PC-9 (cell line): ENCODE measurements at regions not wholly inside any gene's neighbourhood (a gene's known extent, or its start where the extent isn't known, plus 50 kb on each side); places are given as distances from the start of the nearest gene placed in this dataset.

Experiments
- BruUV-seq: library from RNA; stranded (reverse); fragments of 400-500 nt; replicated peaks from 2 replicates; lab custom pipeline; 2021; lab: Mats Ljungman, UMichigan
- CTCF ChIA-PET: fragments of 300-600 bp; sonication (Branson Sonifier 250); formaldehyde crosslinking; loops from one replicate; lab custom pipeline; 2022; ENCODE audit warnings: antibody characterized with exemption; lab: Charles Lee
- POLR2A ChIA-PET: fragments of 300-600 bp; sonication (Branson Sonifier 250); formaldehyde crosslinking; loops from one replicate; lab custom pipeline; 2022; ENCODE audit warnings: antibody characterized with exemption; ENCODE audit not compliant: unreplicated experiment; lab: Charles Lee
- DNase-seq, 2 experiments: peaks; one replicate each; pipeline versions ENCODE4 v3.0.0 to v3.0.0-alpha.2; 2015 to 2022; ENCODE audit warnings: mixed read lengths in 1 of 2
- H2AFZ ChIP-seq: fragments of 200-600 bp; sonication (generic); 2 replicates; pipeline ENCODE4 v1.8.1; 2017; ENCODE audit warnings: antibody characterized with exemption
- H3F3A ChIP-seq: fragments of 200-600 bp; sonication (generic); 2 replicates; pipeline ENCODE4 v1.8.1; 2017; ENCODE audit warnings: antibody characterized with exemption, mild to moderate bottlenecking, low read depth; ENCODE audit not compliant: insufficient read depth
- H3K27ac ChIP-seq: fragments of 200-600 bp; sonication (generic); 2 replicates; pipeline ENCODE4 v1.6.1; 2016; ENCODE audit warnings: mixed run types
- H3K27me3 ChIP-seq: fragments of 200-600 bp; sonication (generic); 2 replicates; pipeline ENCODE4 v1.6.1; 2016; ENCODE audit warnings: low read depth, mixed run types; ENCODE audit not compliant: insufficient read depth
- H3K36me3 ChIP-seq: fragments of 200-600 bp; sonication (generic); 2 replicates; pipeline ENCODE4 v1.6.1; 2016; ENCODE audit warnings: low read depth, mixed run types
- H3K4me1 ChIP-seq: fragments of 200-600 bp; sonication (generic); replicated peaks from 2 replicates; pipeline ENCODE4 v1.6.1; 2016; ENCODE audit warnings: mixed run types; ENCODE audit not compliant: insufficient read depth
- H3K4me2 ChIP-seq: fragments of 200-600 bp; sonication (generic); 2 replicates; pipeline ENCODE4 v1.6.1; 2017; ENCODE audit warnings: mixed run types
- H3K4me3 ChIP-seq: fragments of 200-600 bp; sonication (generic); 2 replicates; pipeline ENCODE4 v1.6.1; 2016; ENCODE audit warnings: mixed run types
- H3K79me2 ChIP-seq: fragments of 200-600 bp; sonication (generic); 2 replicates; pipeline ENCODE4 v1.6.1; 2017; ENCODE audit warnings: low read depth, mixed run types
- H3K9me2 ChIP-seq: fragments of 200-600 bp; sonication (generic); 2 replicates; pipeline ENCODE4 v1.8.1; 2017; ENCODE audit warnings: mild to moderate bottlenecking; ENCODE audit not compliant: insufficient read depth
- H3K9me3 ChIP-seq: fragments of 200-600 bp; sonication (generic); 2 replicates; pipeline ENCODE4 v1.8.1; 2016; ENCODE audit warnings: low read depth; ENCODE audit not compliant: insufficient read depth
- H4K20me1 ChIP-seq: fragments of 200-600 bp; sonication (generic); 2 replicates; pipeline ENCODE4 v1.8.1; 2017; ENCODE audit not compliant: insufficient read depth
- CTCF ChIP-seq: fragments of 200-600 bp; sonication (generic); conservative IDR thresholded peaks from 2 replicates; pipeline ENCODE4 v1.6.1; 2017; ENCODE audit warnings: mixed run types, antibody characterized with exemption, mild to moderate bottlenecking, moderate library complexity
- EZH2 ChIP-seq: fragments of 200-600 bp; sonication (generic); IDR thresholded peaks from 2 replicates; pipeline ENCODE4 v1.8.0; 2017; ENCODE audit warnings: antibody characterized with exemption, low read depth
- intact Hi-C: fragments of 100-400 bp; cut with micrococcal nuclease; formaldehyde crosslinking; loops from one replicate; pipeline ENCODE4 v1.10.0; 2022; ENCODE audit not compliant: unreplicated experiment

DNA sequence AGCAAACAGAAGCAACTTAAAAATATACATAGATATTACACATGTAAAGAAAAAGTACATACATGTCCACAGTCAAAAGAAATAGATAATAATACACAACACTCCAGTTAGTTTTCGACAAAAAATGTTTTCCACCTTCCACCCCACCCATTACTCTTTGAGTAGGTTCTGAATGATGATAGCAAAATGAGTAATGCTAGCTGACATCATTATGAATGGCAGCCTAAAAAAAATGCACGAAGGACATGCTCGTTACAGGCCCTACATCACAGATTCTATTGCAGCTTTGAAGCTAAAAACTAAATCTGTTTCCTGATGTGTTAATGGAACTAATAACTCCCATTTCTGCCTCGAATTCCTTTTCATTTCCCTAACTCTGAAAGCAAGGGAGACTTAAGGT lies 578.7 kb upstream of the NETO1 start:
- TF ChIP-seq CTCF (no peak), EZH2 (no peak)
- no peak for DNase-seq
- Histone ChIP-seq H4K20me1 (no peaks in the 10 kb centered on the region), H3K27ac (no peak overlapping the region), H3F3A (0 out of 2 replicates have a peak, but pooled peaks cover 3% of the 10 kb centered on the region), H2AFZ (no peak overlapping the region), H3K9me2 (no peaks in the 10 kb centered on the region), H3K4me2 (no peak overlapping the region), H3K9me3 (no peaks in the 10 kb centered on the region), H3K4me3 (no peak overlapping the region), H3K4me1 (no peaks in the 10 kb centered on the region), H3K27me3 (no peaks in the 10 kb centered on the region), H3K36me3 (no peaks in the 10 kb centered on the region), H3K79me2 (no peaks in the 10 kb centered on the region)
- no TSS peak for BruUV-seq
- intact Hi-C loops, result no loop called here
- CTCF ChIA-PET, result no interaction called here
- POLR2A ChIA-PET, result no interaction called here

DNA sequence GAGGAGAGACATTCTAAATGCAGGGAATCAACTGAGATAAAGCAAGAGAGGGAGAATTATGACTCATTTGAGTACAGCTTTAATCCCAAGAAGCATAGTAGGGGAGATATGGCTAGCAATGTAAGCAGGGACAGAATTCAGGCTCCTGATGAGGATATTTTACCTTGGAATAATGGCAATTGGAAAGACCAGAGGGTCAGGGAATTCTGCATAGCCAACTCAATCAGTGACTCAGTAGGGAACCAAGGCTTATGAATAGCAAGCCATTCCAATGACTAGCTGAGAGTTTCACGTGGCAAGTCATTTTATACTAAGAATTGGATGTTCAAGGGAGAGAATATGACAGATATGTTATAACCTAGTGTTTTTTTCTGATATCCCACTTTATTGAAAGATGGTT lies 563.8 kb upstream of the NETO1 start:
- Histone ChIP-seq H3K36me3 (no peaks in the 10 kb centered on the region), H3K9me3 (no peaks in the 10 kb centered on the region), H3K79me2 (no peaks in the 10 kb centered on the region), H3F3A (no peaks in the 10 kb centered on the region), H3K27ac (no peak overlapping the region), H2AFZ (no peak overlapping the region), H3K4me3 (no peak overlapping the region), H3K4me1 (no peaks in the 10 kb centered on the region), H3K9me2 (0 out of 2 replicates have a peak, but pooled peaks cover 6% of the 10 kb centered on the region), H4K20me1 (no peaks in the 10 kb centered on the region), H3K4me2 (no peak overlapping the region), H3K27me3 (no peaks in the 10 kb centered on the region)
- ChIA-PET POLR2A (no interaction called here), CTCF (no interaction called here)
- intact Hi-C loops, result no loop called here
- TF ChIP-seq EZH2 (no peak), CTCF (no peak)
- BruUV-seq, result no TSS peak
- DNase-seq, result no peak

GRCh38 chr18:73421010-73421409 lies 553.2 kb upstream of the NETO1 start:
- TF ChIP-seq EZH2, result no peak
- no peak for TF ChIP-seq CTCF
- H3K4me3 ChIP-seq, result no peak overlapping the region
- CTCF ChIA-PET, result no interaction called here
- no peaks in the 10 kb centered on the region for H3K27me3 ChIP-seq
- H3K36me3 ChIP-seq, result no peaks in the 10 kb centered on the region
- H3K9me3 ChIP-seq, result no peaks in the 10 kb centered on the region
- H3K4me1 ChIP-seq, result no peaks in the 10 kb centered on the region
- no peaks in the 10 kb centered on the region for H3F3A ChIP-seq
- H3K9me2 ChIP-seq, result no peaks in the 10 kb centered on the region
- no TSS peak for BruUV-seq
- H3K27ac ChIP-seq, result no peak overlapping the region
- POLR2A ChIA-PET, result no interaction called here
- H3K4me2 ChIP-seq, result no peak overlapping the region
- intact Hi-C loops, result no loop called here
- H2AFZ ChIP-seq, result no peak overlapping the region
- H4K20me1 ChIP-seq, result no peaks in the 10 kb centered on the region
- no peak for DNase-seq
- no peaks in the 10 kb centered on the region for H3K79me2 ChIP-seq
